Cardiac fibroblast (primary cell): ENCODE measurements at regions not wholly inside any gene's neighbourhood (a gene's known extent, or its start where the extent isn't known, plus 50 kb on each side); places are given as distances from the start of the nearest gene placed in this dataset.

Experiments
- DNase-seq, 2 donors: peaks; one replicate each; pipeline versions ENCODE4 v3.0.0 to v3.0.0-alpha.2; 2010; ENCODE audit warnings: low read depth in 2 of 2
- H3K4me3 ChIP-seq, 2 donors: replicated peaks in 1 of 2; 1 replicate in 1 of 2; 2 replicates in 1 of 2; pipeline ENCODE4 v1.5.1; 2011; ENCODE audit warnings: low read depth in 2 of 2, low read length in 2 of 2, mild to moderate bottlenecking in 2 of 2, moderate library complexity in 1 of 2
- CTCF ChIP-seq: IDR thresholded peaks from one replicate; pipeline ENCODE4 v1.5.1; 2011; ENCODE audit warnings: low read depth, mild to moderate bottlenecking, low read length, inconsistent platforms

- no peak overlapping the region for H3K4me3 ChIP-seq
- TF ChIP-seq CTCF = no peak
- DNase-seq = no peak
These were observed 500.2 kb downstream of the SHISA9 start for GRCh38 chr16:13401641-13402040.

GRCh38 chr16:13402601-13403000 lies 501.2 kb downstream of the SHISA9 start:
- TF ChIP-seq CTCF = no peak
- H3K4me3 ChIP-seq = no peak overlapping the region
- DNase-seq = no peak

GRCh38 chr16:13403326-13403725 lies 501.9 kb downstream of the SHISA9 start:
- H3K4me3 ChIP-seq = no peak overlapping the region
- no peak for DNase-seq
- no peak for TF ChIP-seq CTCF

GRCh38 chr16:13414154-13414553 lies 505.8 kb upstream of the ERCC4 start:
- no peak for TF ChIP-seq CTCF
- no peak for DNase-seq
- no peak overlapping the region for H3K4me3 ChIP-seq

GRCh38 chr16:13419589-13419988 lies 500.4 kb upstream of the ERCC4 start:
- TF ChIP-seq CTCF = no peak
- H3K4me3 ChIP-seq = no peak overlapping the region
- no peak for DNase-seq

- H3K4me3 ChIP-seq = no peak overlapping the region
- no peak for TF ChIP-seq CTCF
- DNase-seq = no peak
These were observed 498.2 kb upstream of the ERCC4 start for GRCh38 chr16:13421726-13422125.

- no peak overlapping the region for H3K4me3 ChIP-seq
- DNase-seq = no peak
- no peak for TF ChIP-seq CTCF
These were observed 494.1 kb upstream of the ERCC4 start for GRCh38 chr16:13425836-13426235.
